ENCODE measurements at regions not wholly inside any gene's neighbourhood (a gene's known extent, or its start where the extent isn't known, plus 50 kb on each side); places are given as distances from the start of the nearest gene placed in this dataset.

DNA sequence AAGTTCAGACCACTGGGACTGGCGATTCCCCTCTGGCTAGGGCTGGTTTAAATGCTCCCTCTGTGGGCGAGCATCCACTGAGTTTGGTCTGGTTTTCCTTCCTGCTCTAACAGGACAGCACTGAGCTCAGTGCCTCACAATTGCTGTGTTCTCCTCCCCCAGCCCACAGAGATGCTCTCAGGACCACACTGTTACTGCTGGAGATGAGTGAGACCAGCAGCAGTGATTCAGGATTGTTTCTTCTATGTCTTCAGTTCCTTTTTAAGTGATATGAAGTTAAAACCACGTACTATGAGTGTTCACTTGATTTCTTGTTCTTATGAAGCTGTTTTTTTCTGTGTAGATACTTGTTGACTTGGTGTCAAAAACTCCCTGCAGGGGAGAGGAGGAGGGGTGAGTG, 180.4 kb upstream of the COL8A1 start:
- TF ChIP-seq, protein P1, sequence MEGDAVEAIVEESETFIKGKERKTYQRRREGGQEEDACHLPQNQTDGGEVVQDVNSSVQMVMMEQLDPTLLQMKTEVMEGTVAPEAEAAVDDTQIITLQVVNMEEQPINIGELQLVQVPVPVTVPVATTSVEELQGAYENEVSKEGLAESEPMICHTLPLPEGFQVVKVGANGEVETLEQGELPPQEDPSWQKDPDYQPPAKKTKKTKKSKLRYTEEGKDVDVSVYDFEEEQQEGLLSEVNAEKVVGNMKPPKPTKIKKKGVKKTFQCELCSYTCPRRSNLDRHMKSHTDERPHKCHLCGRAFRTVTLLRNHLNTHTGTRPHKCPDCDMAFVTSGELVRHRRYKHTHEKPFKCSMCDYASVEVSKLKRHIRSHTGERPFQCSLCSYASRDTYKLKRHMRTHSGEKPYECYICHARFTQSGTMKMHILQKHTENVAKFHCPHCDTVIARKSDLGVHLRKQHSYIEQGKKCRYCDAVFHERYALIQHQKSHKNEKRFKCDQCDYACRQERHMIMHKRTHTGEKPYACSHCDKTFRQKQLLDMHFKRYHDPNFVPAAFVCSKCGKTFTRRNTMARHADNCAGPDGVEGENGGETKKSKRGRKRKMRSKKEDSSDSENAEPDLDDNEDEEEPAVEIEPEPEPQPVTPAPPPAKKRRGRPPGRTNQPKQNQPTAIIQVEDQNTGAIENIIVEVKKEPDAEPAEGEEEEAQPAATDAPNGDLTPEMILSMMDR (IDR thresholded peaks at IDR 0.05; ENCODE audit: insufficient read depth, low read length, poor library complexity, severe bottlenecking) = no peak
- no peak for TF ChIP-seq EZH2phosphoT487 (conservative IDR thresholded peaks at IDR 0.05; ENCODE audit: low read length)

Measured in SU-DHL-6 (cell line).